Prostate gland (tissue), 2 donors: ENCODE measurements at regions not wholly inside any gene's neighbourhood (a gene's known extent, or its start where the extent isn't known, plus 50 kb on each side); places are given as distances from the start of the nearest gene placed in this dataset.
"Not testable (repeated sequence)": the region's sequence is repeated elsewhere in the genome, so short reads cannot be mapped to it uniquely, and the experiment has no call there.

Experiments
- DNase-seq: peaks from one replicate; pipeline ENCODE4 v3.0.0-alpha.2; 2019; ENCODE audit warnings: low spot score
- H3K27ac ChIP-seq, 2 donors: fragments of 200-600 bp; sonication (generic); 2 replicates each; pipeline ENCODE4 v1.5.1; 2017 to 2019
- H3K27me3 ChIP-seq: fragments of 200-600 bp; sonication (generic); replicated peaks from 2 replicates; pipeline ENCODE4 v1.5.1; 2019; ENCODE audit not compliant: insufficient read depth
- H3K36me3 ChIP-seq, 2 donors: fragments of 200-600 bp; sonication (generic); 1 replicate in 1 of 2; 2 replicates in 1 of 2; pipeline versions ENCODE4 v1.5.1 to v1.8.1; 2017 to 2019
- H3K4me1 ChIP-seq: fragments of 200-600 bp; sonication (generic); replicated peaks from 2 replicates; pipeline ENCODE4 v1.5.1; 2019
- H3K4me3 ChIP-seq, 2 donors: fragments of 200-600 bp; sonication (generic); 2 replicates each; pipeline ENCODE4 v1.5.1; 2017 to 2019
- H3K9me3 ChIP-seq: fragments of 200-600 bp; sonication (generic); 2 replicates; pipeline ENCODE4 v1.5.1; 2017
- POLR2A ChIP-seq: fragments of 450-650 bp; IDR thresholded peaks from one replicate; pipeline ENCODE4 v1.6.1; 2016; ENCODE audit warnings: antibody characterized with exemption, mild to moderate bottlenecking
- POLR2AphosphoS5 ChIP-seq: sonication (generic); formaldehyde crosslinking; IDR thresholded peaks from one replicate; pipeline ENCODE4 v1.6.1; 2017; ENCODE audit warnings: antibody characterized with exemption
- WGBS: methylation state at CpG from one replicate; pipeline ENCODE4 v1.1.5; 2018; 5-methylcytosine and 5-hydroxymethylcytosine counted together
- intact Hi-C: fragments of 100-400 bp; cut with DNase I; formaldehyde crosslinking; loops from one replicate; pipeline ENCODE4 v1.14.2; 2022
- TF ChIP-seq, protein P1 (sequence below), 4 experiments: fragments of 200-600 bp in 2 of 4; fragments of 450-650 bp in 2 of 4; sonication (generic) in 2 of 4; IDR thresholded peaks; 1 replicate in 3 of 4; 2 replicates in 1 of 4; pipeline ENCODE4 v1.5.1; 2016 to 2019; ENCODE audit warnings: antibody characterized with exemption in 4 of 4, mild to moderate bottlenecking in 2 of 4, moderate library complexity in 2 of 4

- no peaks in the 10 kb centered on the region for H3K4me1 ChIP-seq
- H3K27me3 ChIP-seq = no peaks in the 10 kb centered on the region
- WGBS = 97% methylated on average over 2 of the region's 2 CpGs
- H3K27ac ChIP-seq = no peak overlapping the region
- no peak for DNase-seq
- H3K4me3 ChIP-seq = no peak overlapping the region
- TF ChIP-seq, protein P1, sequence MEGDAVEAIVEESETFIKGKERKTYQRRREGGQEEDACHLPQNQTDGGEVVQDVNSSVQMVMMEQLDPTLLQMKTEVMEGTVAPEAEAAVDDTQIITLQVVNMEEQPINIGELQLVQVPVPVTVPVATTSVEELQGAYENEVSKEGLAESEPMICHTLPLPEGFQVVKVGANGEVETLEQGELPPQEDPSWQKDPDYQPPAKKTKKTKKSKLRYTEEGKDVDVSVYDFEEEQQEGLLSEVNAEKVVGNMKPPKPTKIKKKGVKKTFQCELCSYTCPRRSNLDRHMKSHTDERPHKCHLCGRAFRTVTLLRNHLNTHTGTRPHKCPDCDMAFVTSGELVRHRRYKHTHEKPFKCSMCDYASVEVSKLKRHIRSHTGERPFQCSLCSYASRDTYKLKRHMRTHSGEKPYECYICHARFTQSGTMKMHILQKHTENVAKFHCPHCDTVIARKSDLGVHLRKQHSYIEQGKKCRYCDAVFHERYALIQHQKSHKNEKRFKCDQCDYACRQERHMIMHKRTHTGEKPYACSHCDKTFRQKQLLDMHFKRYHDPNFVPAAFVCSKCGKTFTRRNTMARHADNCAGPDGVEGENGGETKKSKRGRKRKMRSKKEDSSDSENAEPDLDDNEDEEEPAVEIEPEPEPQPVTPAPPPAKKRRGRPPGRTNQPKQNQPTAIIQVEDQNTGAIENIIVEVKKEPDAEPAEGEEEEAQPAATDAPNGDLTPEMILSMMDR (IDR thresholded peaks at IDR 0.05) = no peak
- TF ChIP-seq POLR2A (no peak), POLR2AphosphoS5 (no peak)
- no peaks in the 10 kb centered on the region for H3K36me3 ChIP-seq
- intact Hi-C loops = no loop called here
- H3K9me3 ChIP-seq = no peaks in the 10 kb centered on the region
Observed at GRCh38 chr7:19353180-19353579, 208.0 kb upstream of the FERD3L start.

DNA sequence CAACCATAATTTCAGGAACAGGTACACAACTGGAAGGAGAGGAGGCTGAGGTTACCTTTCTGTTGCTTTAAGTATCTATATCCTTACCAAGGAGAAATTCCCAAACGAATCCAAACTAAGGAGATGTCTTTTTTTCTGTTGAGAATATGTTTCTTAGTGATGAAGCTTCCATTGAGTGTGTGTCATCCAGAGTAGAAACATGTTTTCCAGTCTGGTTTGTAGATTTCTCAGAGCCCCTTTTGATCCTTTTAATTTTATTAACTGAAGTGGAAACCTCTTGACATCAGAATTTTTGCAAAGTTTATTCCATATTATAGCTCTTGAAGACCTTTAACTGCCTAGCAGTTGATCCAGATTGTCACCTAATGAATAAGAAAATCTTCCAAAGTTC is 207.1 kb upstream of the FERD3L start:
- H3K36me3 ChIP-seq = no peaks in the 10 kb centered on the region
- no peak overlapping the region for H3K27ac ChIP-seq
- no peaks in the 10 kb centered on the region for H3K27me3 ChIP-seq
- intact Hi-C loops = no loop called here
- WGBS = 45% methylated on average over 1 of the region's 1 CpG
- H3K4me1 ChIP-seq = no peaks in the 10 kb centered on the region
- no peak overlapping the region for H3K4me3 ChIP-seq
- H3K9me3 ChIP-seq = no peaks in the 10 kb centered on the region
- TF ChIP-seq, protein P1 (IDR thresholded peaks at IDR 0.05) = no peak
- TF ChIP-seq POLR2A (no peak), POLR2AphosphoS5 (no peak)
- no peak for DNase-seq

DNA sequence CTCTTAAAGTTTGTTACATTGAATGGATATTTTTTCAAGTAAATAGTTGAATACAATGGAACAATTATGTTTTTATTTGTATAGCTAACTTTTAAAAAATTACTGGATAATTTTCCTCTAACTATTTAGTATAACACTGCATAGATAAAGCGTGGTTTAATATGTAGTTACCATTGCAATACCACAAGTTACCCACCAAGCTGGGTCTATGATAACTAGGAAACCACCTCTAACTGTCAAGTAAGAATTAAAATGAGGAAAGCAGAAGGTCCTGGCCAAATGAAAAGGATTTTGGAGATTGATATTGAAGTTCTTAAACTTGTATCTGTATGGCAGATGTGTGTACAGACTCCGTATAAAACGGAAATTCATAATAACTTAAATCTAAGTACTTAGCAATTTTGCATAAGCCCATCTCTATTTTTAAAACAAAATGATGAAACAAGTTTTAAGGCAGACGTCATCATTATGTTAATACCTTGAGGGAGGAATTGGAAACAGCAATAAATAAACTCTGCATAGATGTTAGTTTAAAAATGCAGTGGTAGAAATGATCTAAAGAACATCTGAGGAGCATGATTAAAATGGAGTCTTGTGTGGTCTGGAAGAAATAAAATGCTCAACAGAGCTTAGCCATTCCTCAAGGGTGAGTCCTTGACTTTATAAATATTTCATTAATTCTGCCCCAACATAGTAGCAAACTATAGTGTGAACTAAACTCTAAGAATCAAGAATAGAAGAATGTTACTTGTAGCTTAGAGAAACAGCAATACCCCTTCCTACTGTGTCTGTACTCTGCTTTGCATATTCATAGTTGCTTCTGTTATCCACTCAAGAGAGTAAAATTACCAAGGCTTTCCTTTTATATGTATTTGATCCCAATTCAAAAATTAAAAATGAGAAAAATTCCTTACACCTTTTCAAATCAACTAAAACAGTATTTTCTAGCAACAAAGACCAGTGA is 206.4 kb upstream of the FERD3L start:
- 90% methylated on average over 4 of the region's 4 CpGs for WGBS
- intact Hi-C loops = no loop called here

GRCh38 chr7:19339512-19339911 is 194.3 kb upstream of the FERD3L start:
- H3K4me1 ChIP-seq = no peaks in the 10 kb centered on the region
- H3K27ac ChIP-seq = no peak overlapping the region
- H3K27me3 ChIP-seq = no peaks in the 10 kb centered on the region
- DNase-seq = no peak
- no peaks in the 10 kb centered on the region for H3K9me3 ChIP-seq
- no peaks in the 10 kb centered on the region for H3K36me3 ChIP-seq
- no peak overlapping the region for H3K4me3 ChIP-seq
- intact Hi-C loops = no loop called here
- WGBS = 98% methylated on average over 11 of the region's 11 CpGs
- TF ChIP-seq POLR2AphosphoS5 (no peak), POLR2A (no peak)
- TF ChIP-seq, protein P1 (IDR thresholded peaks at IDR 0.05) = no peak

More for the DNA sequence above, 206.4 kb upstream of the FERD3L start:
- Histone ChIP-seq H3K4me3 (no peak overlapping the region), H3K9me3 (no peaks in the 10 kb centered on the region), H3K4me1 (no peaks in the 10 kb centered on the region), H3K27ac (no peak overlapping the region), H3K27me3 (no peaks in the 10 kb centered on the region), H3K36me3 (no peaks in the 10 kb centered on the region)
- DNase-seq = no peak
- no peak for TF ChIP-seq POLR2A
- no peak for TF ChIP-seq POLR2AphosphoS5
- TF ChIP-seq, protein P1 (IDR thresholded peaks at IDR 0.05) = no peak

GRCh38 chr7:19338512-19338911 is 193.3 kb upstream of the FERD3L start:
- 96% methylated on average over 3 of the region's 3 CpGs for WGBS
- H3K27ac ChIP-seq, H3K27me3 ChIP-seq, H3K4me3 ChIP-seq, intact Hi-C loops, H3K9me3 ChIP-seq, DNase-seq, H3K36me3 ChIP-seq, H3K4me1 ChIP-seq: not testable (repeated sequence)
